HL-60 (cell line): ENCODE measurements at regions not wholly inside any gene's neighbourhood (a gene's known extent, or its start where the extent isn't known, plus 50 kb on each side); places are given as distances from the start of the nearest gene placed in this dataset.

ENCODE experiments used
- DNase-seq, 2 experiments: peaks; one replicate each; pipeline ENCODE4 v3.0.0-alpha.2; 2010 to 2020; ENCODE audit warnings: low read depth in 1 of 2, low spot score in 1 of 2
- H3K27ac ChIP-seq: fragments of 250-450 bp; sonication (Bioruptor Pico); replicated peaks from 2 replicates; pipeline ENCODE4 v1.5.1; 2020; ENCODE audit warnings: mild to moderate bottlenecking, moderate library complexity
- H3K27me3 ChIP-seq: fragments of 250-450 bp; sonication (Bioruptor Pico); 2 replicates; pipeline ENCODE4 v1.5.1; 2021; ENCODE audit warnings: mild to moderate bottlenecking, moderate library complexity; ENCODE audit not compliant: insufficient read depth, poor library complexity, severe bottlenecking
- H3K4me3 ChIP-seq: replicated peaks from 2 replicates; pipeline ENCODE4 v1.5.1; 2011; ENCODE audit warnings: mild to moderate bottlenecking, control low read depth, low read length; ENCODE audit not compliant: insufficient read depth
- CTCF ChIP-seq: IDR thresholded peaks from one replicate; pipeline ENCODE4 v1.5.1; 2011; ENCODE audit warnings: low read length, control low read depth, inconsistent platforms; ENCODE audit not compliant: insufficient read depth
- GABPA ChIP-seq: IDR thresholded peaks from 2 replicates; pipeline ENCODE4 v1.6.1; 2012; ENCODE audit warnings: low read depth
- POLR2AphosphoS5 ChIP-seq: IDR thresholded peaks from 2 replicates; pipeline ENCODE4 v1.6.1; 2012; ENCODE audit warnings: low read depth
- REST ChIP-seq: IDR thresholded peaks from 2 replicates; pipeline ENCODE4 v1.6.1; 2012; ENCODE audit warnings: low read depth; ENCODE audit not compliant: insufficient replicate concordance
- SPI1 ChIP-seq: IDR thresholded peaks from 2 replicates; pipeline ENCODE4 v1.6.1; 2012; ENCODE audit warnings: low read depth, mild to moderate bottlenecking, borderline replicate concordance

- H3K27ac ChIP-seq, result no peak overlapping the region
- no peaks in the 10 kb centered on the region for H3K27me3 ChIP-seq
- no peak overlapping the region for H3K4me3 ChIP-seq
- TF ChIP-seq CTCF, result no peak
- TF ChIP-seq GABPA, result no peak
- no peak for DNase-seq
Measured at GRCh38 chr3:111302063-111302462, 230.4 kb downstream of the NECTIN3 start.

GRCh38 chr3:111303760-111304159, 232.1 kb downstream of the NECTIN3 start:
- TF ChIP-seq POLR2AphosphoS5 (no peak), GABPA (no peak), REST (no peak), SPI1 (no peak), CTCF (no peak)

GRCh38 chr3:111307676-111308075, 234.3 kb upstream of the CD96 start:
- TF ChIP-seq CTCF (no peak), GABPA (no peak), SPI1 (no peak), REST (no peak), POLR2AphosphoS5 (no peak)
- H3K27ac ChIP-seq, result no peak overlapping the region
- H3K27me3 ChIP-seq, result no peaks in the 10 kb centered on the region
- DNase-seq, result no peak
- H3K4me3 ChIP-seq, result no peak overlapping the region

More at GRCh38 chr3:111303760-111304159, 232.1 kb downstream of the NECTIN3 start:
- H3K27me3 ChIP-seq, result no peaks in the 10 kb centered on the region
- no peak overlapping the region for H3K4me3 ChIP-seq
- DNase-seq, result no peak
- H3K27ac ChIP-seq, result no peak overlapping the region

GRCh38 chr3:111311126-111311525, 230.9 kb upstream of the CD96 start:
- Histone ChIP-seq H3K4me3 (no peak overlapping the region), H3K27ac (no peak overlapping the region), H3K27me3 (no peaks in the 10 kb centered on the region)
- TF ChIP-seq CTCF (no peak), GABPA (no peak), SPI1 (no peak), REST (no peak)
- no peak for DNase-seq
